Retinal pigment epithelial cell (primary cell): ENCODE measurements at regions not wholly inside any gene's neighbourhood (a gene's known extent, or its start where the extent isn't known, plus 50 kb on each side); places are given as distances from the start of the nearest gene placed in this dataset.
"Not testable (repeated sequence)": the region's sequence is repeated elsewhere in the genome, so short reads cannot be mapped to it uniquely, and the experiment has no call there.

Source experiments
- DNase-seq: peaks from one replicate; pipeline ENCODE4 v3.0.0-alpha.2; 2010; ENCODE audit warnings: low read depth
- H3K4me3 ChIP-seq: 2 replicates; pipeline ENCODE4 v1.5.1; 2011; ENCODE audit warnings: mild to moderate bottlenecking, low read length, control low read depth, moderate library complexity
- TF ChIP-seq, protein P1 (sequence below): conservative IDR thresholded peaks from 2 replicates; pipeline ENCODE4 v1.5.1; 2011; ENCODE audit warnings: low read depth, low read length, control low read depth, inconsistent platforms

DNA sequence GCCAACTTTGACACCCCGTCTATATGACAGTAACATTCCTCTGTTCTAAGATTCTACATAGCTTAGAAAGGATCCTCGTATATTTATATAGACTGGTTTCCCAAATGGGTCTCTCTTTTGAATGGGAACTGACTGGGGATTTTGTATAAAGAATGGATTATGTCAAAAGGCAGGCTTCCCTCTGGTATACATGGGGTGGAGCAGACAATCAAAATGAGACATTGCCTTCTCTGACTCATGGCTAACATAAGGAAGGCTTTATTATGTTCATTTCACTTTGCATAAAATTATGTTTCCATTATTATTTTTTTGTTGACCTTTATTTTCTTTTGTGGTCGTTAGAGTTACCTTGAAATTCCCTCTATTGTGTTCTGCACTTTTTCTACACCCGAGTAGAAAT is 211.1 kb downstream of the ALG10B start:
- TF ChIP-seq, protein P1, sequence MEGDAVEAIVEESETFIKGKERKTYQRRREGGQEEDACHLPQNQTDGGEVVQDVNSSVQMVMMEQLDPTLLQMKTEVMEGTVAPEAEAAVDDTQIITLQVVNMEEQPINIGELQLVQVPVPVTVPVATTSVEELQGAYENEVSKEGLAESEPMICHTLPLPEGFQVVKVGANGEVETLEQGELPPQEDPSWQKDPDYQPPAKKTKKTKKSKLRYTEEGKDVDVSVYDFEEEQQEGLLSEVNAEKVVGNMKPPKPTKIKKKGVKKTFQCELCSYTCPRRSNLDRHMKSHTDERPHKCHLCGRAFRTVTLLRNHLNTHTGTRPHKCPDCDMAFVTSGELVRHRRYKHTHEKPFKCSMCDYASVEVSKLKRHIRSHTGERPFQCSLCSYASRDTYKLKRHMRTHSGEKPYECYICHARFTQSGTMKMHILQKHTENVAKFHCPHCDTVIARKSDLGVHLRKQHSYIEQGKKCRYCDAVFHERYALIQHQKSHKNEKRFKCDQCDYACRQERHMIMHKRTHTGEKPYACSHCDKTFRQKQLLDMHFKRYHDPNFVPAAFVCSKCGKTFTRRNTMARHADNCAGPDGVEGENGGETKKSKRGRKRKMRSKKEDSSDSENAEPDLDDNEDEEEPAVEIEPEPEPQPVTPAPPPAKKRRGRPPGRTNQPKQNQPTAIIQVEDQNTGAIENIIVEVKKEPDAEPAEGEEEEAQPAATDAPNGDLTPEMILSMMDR, result no peak
- no peak for DNase-seq
- H3K4me3 ChIP-seq, result no peak overlapping the region

DNA sequence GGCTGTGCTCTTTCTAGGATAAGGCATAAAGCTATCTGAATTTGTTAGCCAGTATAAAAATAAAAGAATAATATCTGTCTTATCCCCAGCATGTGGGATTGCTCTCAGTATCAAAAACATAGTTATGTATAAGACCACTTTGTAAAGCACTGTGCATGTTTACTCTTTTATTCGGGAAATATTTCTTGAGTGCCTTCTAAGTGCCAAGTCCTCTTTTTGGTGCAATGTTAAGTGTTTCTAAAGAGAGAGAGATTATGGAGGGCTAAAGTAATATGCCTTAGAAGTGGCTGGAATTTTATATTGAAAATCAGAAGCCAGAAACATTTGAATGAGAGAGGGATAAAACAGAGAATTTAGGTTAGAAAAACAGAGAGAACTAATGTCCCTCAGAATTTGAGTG is 212.0 kb downstream of the ALG10B start:
- no peak for DNase-seq
- TF ChIP-seq, protein P1, result no peak
- H3K4me3 ChIP-seq, result no peak overlapping the region

DNA sequence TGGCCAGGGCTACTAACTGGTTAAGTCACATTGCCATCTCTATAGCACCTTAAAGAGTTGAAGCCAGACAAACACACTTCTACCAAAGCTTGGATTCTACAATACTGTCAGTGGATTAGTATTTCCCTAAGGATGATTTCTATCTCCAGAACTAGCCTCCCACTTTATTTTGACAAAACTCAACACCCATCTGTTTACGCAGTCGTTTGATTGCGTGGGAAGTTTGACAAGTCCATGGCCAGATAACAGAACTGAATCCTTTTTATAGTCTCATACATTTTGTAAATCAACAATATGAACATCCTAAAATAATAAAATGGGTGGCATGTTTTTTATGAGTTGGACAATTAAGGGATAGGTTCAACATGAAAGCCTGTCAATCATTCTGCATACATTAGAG is 212.7 kb downstream of the ALG10B start:
- DNase-seq, H3K4me3 ChIP-seq: not testable (repeated sequence)

DNA sequence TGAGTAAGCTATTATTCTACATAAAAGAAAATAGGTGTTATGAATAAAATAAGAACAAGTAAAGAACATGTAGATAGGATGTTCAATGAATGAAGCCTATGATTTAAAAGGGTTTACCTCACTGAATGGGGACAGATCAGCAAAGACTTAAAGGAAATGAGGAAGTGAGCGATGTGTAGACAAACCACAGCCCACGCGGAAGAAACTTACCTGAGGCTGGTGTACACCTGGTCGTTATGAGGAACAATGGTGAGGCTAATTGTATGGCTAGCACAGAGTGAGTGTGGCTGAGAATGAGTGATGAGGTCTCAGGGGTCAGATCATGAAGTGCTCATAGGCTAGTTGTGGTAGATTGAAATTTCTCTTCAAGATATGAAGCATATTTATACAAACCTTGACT is 221.7 kb downstream of the ALG10B start:
- H3K4me3 ChIP-seq, result no peak overlapping the region

DNA sequence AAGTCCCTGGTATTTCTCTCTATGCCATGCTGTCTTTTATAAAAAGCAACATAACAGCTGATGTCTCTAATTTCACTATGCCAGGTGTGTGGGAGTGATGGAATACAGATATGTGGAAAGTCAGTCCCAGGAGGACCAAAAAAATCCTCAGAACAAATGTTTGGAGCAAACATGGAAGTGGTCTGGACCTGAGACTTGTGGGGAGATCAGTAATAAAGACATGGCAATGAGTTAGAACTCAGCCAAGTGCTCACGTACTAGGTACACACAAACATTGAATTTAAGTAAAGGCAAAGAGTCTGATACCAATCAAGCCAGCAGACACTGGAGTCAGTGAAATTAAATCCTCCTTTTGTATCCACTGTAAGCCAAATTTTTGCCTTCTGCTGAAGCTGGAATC is 223.6 kb downstream of the ALG10B start:
- TF ChIP-seq, protein P1, result no peak
- no peak overlapping the region for H3K4me3 ChIP-seq
- no peak for DNase-seq

More for the DNA sequence above, 221.7 kb downstream of the ALG10B start:
- TF ChIP-seq, protein P1, result no peak
- no peak for DNase-seq

DNA sequence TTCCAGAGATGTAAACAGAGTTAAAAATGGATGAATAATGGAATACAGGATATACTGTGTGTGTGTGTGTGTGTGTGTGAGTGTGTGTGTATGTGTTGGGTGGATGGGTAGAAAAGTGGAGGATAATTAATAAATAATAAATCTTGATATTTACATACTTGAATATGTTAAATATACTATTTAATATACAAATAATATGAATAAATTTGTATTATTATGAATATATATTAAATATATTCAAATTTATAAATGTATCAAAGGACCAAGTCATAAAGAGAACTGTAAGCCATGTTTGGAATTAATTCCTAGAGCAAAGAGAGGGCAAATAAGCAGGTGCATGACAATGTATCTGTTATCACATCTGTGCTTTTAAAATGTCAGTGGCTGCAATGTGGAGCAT is 225.3 kb downstream of the ALG10B start:
- TF ChIP-seq, protein P1, result no peak
- no peak overlapping the region for H3K4me3 ChIP-seq
- DNase-seq, result no peak

DNA sequence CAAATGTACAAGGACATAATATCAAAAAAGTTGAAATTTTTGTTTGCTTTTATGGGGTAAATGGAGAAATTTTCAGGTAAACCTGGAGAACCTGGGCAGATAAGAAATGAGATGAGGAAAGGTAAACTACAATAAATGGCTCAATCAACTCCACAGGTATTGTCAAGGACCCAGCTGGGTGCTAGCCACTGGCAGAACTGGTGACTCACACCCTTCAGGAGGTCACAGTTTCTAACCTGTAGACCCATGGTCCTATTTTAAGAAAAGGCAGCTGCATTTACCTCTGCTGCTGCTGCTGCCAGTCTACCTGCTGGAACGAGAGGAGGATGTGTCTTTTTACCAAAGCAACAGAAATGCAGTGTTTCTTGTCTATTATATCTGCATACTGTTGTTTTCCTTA is 226.6 kb downstream of the ALG10B start:
- TF ChIP-seq, protein P1, result no peak
- no peak for DNase-seq
- no peak overlapping the region for H3K4me3 ChIP-seq
